ENCODE measurements at regions not wholly inside any gene's neighbourhood (a gene's known extent, or its start where the extent isn't known, plus 50 kb on each side); places are given as distances from the start of the nearest gene placed in this dataset.

- Histone ChIP-seq H3K4me1 (ENCODE audit: control insufficient read depth in 1 of 2, insufficient read depth in 2 of 2, low read length in 2 of 2) (peaks cover 11 to 23% of the 10 kb centered on the region in 2 experiments; a peak in 3 of 4 replicates), H3K9me2 (ENCODE audit: insufficient read depth) (no peaks in the 10 kb centered on the region), H3K9ac (ENCODE audit: low read length) (no peak overlapping the region), H3K27me3 (ENCODE audit: insufficient read depth, low read length) (no peaks in the 10 kb centered on the region), H2AFZ (ENCODE audit: low read depth, low read length, poor library complexity, severe bottlenecking) (no peak overlapping the region), H3K36me3 (ENCODE audit: control insufficient read depth in 1 of 2, insufficient read depth in 2 of 2, low read length in 2 of 2) (no peaks in the 10 kb centered on the region), H3K79me2 (ENCODE audit: insufficient read depth, low read length) (no peaks in the 10 kb centered on the region), H4K20me1 (ENCODE audit: insufficient read depth) (no peaks in the 10 kb centered on the region), H3K27ac (ENCODE audit: low read depth, low read length) (no peak overlapping the region), H3K9me3 (ENCODE audit: control insufficient read depth in 1 of 2, insufficient read depth in 1 of 2, low read depth in 1 of 2, low read length in 2 of 2) (no peaks in the 10 kb centered on the region), H3K4me3 (replicated peaks in 1 of 2; ENCODE audit: low read depth in 1 of 2, low read length in 2 of 2) (no peak overlapping the region), H3K4me2 (ENCODE audit: low read length) (peak overlapping the region; percentile 41)
- CTCF ChIA-PET: no interaction called here
- RAD21 ChIA-PET (ENCODE audit: low non-redundant PET in 1 of 2, low total read pairs in 2 of 2, uncharacterized antibody in 2 of 2, unreplicated experiment in 2 of 2): no interaction called here
- POLR2A ChIA-PET: no interaction called here
- TF ChIP-seq FOSL1 (IDR thresholded peaks at IDR 0.05; ENCODE audit: low read depth) (0 out of 2 replicates have a peak, but pooled peaks have one; percentile 21), RAD21 (IDR thresholded peaks at IDR 0.05; ENCODE audit: low read depth) (no peak)
- BruUV-seq (replicated peaks): no TSS peak
- DNase-seq (ENCODE audit: low read depth, low spot score): peak; percentile 10
- ATAC-seq: peak; percentile 45; the same call in 1 of the 2 replicates
- intact Hi-C loops (cut with micrococcal nuclease): no loop called here
Observed at GRCh38 chr9:108634672-108635462, 220.9 kb downstream of the ACTL7B start.

DNA sequence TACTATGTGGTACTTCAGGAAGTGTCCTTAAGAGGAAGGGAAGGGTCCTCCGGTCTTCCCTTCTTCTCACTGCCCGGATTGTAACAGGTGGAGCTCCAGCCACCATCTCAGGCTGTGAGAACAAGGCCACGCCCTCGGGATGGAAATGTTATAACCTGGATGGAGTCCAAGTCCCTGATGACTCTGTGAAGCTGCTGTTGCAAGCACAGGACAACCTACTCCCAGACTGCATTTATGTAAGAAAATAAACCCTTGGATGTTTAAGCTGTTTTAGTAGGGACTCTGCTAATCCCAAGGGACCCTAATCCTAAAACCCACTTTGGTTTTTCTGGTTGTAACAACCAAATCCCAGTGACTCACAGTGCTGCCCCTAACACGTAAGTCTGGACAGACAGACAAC lies 221.6 kb downstream of the ACTL7B start:
- Histone ChIP-seq H3K9me2 (ENCODE audit: insufficient read depth) (no peaks in the 10 kb centered on the region), H3K9me3 (ENCODE audit: control insufficient read depth in 1 of 2, insufficient read depth in 1 of 2, low read depth in 1 of 2, low read length in 2 of 2) (no peaks in the 10 kb centered on the region), H3K4me2 (ENCODE audit: low read length) (peak overlapping the region; percentile 41), H3K27me3 (ENCODE audit: insufficient read depth, low read length) (no peaks in the 10 kb centered on the region), H3K4me3 (replicated peaks in 1 of 2; ENCODE audit: low read depth in 1 of 2, low read length in 2 of 2) (no peak overlapping the region), H3K27ac (ENCODE audit: low read depth, low read length) (no peak overlapping the region), H4K20me1 (ENCODE audit: insufficient read depth) (no peaks in the 10 kb centered on the region), H3K9ac (ENCODE audit: low read length) (no peak overlapping the region), H3K4me1 (ENCODE audit: control insufficient read depth in 1 of 2, insufficient read depth in 2 of 2, low read length in 2 of 2) (peaks cover 11 to 23% of the 10 kb centered on the region in 2 experiments; a peak in 3 of 4 replicates), H3K36me3 (ENCODE audit: control insufficient read depth in 1 of 2, insufficient read depth in 2 of 2, low read length in 2 of 2) (no peaks in the 10 kb centered on the region), H2AFZ (ENCODE audit: low read depth, low read length, poor library complexity, severe bottlenecking) (no peak overlapping the region), H3K79me2 (ENCODE audit: insufficient read depth, low read length) (no peaks in the 10 kb centered on the region)
- CTCF ChIA-PET: interaction anchor here (0.6 kb wide), 1 partner anchor 210 kb away, joined by 4 read pairs; no protein-coding TSS in a partner anchor
- intact Hi-C loops (cut with micrococcal nuclease): no loop called here
- ATAC-seq (peak; percentile 58; the same call in 1 of the 2 replicates), DNase-seq (ENCODE audit: low read depth, low spot score) (peak; percentile 12)
- RAD21 ChIA-PET (ENCODE audit: low non-redundant PET in 1 of 2, low total read pairs in 2 of 2, uncharacterized antibody in 2 of 2, unreplicated experiment in 2 of 2): no interaction called here
- POLR2A ChIA-PET: no interaction called here
- BruUV-seq (replicated peaks): no TSS peak
- TF ChIP-seq EZH2phosphoT487 (IDR thresholded peaks at IDR 0.05; ENCODE audit: borderline replicate concordance) (no peak), JUND (IDR thresholded peaks at IDR 0.05) (no peak), ZFX (IDR thresholded peaks at IDR 0.05) (no peak), RAD21 (IDR thresholded peaks at IDR 0.05; ENCODE audit: low read depth) (no peak), ZBTB33 (IDR thresholded peaks at IDR 0.05; ENCODE audit: extremely low read depth, insufficient replicate concordance, low read length) (no peak), CEBPB (IDR thresholded peaks at IDR 0.05; ENCODE audit: low read depth) (no peak), ZNF274 (IDR thresholded peaks at IDR 0.05; ENCODE audit: low read depth, low read length) (no peak), EGR1 (IDR thresholded peaks at IDR 0.05; ENCODE audit: low read depth) (no peak), ATF3 (IDR thresholded peaks at IDR 0.05) (no peak), CBX3 (IDR thresholded peaks at IDR 0.05; ENCODE audit: low read depth) (no peak), POLR2AphosphoS5 (IDR thresholded peaks at IDR 0.05; ENCODE audit: low read depth, low read length) (no peak), SP1 (IDR thresholded peaks at IDR 0.05; ENCODE audit: low read depth) (no peak), EZH2 (IDR thresholded peaks at IDR 0.05) (no peak), POLR2A (IDR thresholded peaks at IDR 0.05; ENCODE audit: borderline replicate concordance, extremely low read depth, insufficient read depth, insufficient read length) (no peak), SIN3A (IDR thresholded peaks at IDR 0.05; ENCODE audit: low read depth) (no peak)
- TF ChIP-seq, protein P1, sequence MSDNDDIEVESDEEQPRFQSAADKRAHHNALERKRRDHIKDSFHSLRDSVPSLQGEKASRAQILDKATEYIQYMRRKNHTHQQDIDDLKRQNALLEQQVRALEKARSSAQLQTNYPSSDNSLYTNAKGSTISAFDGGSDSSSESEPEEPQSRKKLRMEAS (IDR thresholded peaks at IDR 0.05): no peak

All from HCT116 (cell line).